ENCODE measurements at regions not wholly inside any gene's neighbourhood (a gene's known extent, or its start where the extent isn't known, plus 50 kb on each side); places are given as distances from the start of the nearest gene placed in this dataset.

- TF ChIP-seq CHD1 (IDR thresholded peaks at IDR 0.05; ENCODE audit: low read length) (no peak), POLR2A (conservative IDR thresholded peaks at IDR 0.05) (no peak), ZNF507 (tag; conservative IDR thresholded peaks at IDR 0.05) (no peak), RAD21 (CRISPR knock-in tag; conservative IDR thresholded peaks at IDR 0.05 in 1 of 2, IDR thresholded peaks at IDR 0.05 in 1 of 2) (no peak), CREM (IDR thresholded peaks at IDR 0.05; ENCODE audit: low read depth) (no peak), RAD51 (IDR thresholded peaks at IDR 0.05; ENCODE audit: borderline replicate concordance, low read depth) (no peak)
Observed at GRCh38 chr18:56510108-56510507, 128.3 kb downstream of the TXNL1 start.
